ENCODE measurements at regions not wholly inside any gene's neighbourhood (a gene's known extent, or its start where the extent isn't known, plus 50 kb on each side); places are given as distances from the start of the nearest gene placed in this dataset.

GRCh38 chr18:72986103-72986502, 118.3 kb upstream of the NETO1 start:
- no CpG with 5 or more reads among the region's 1 CpG for WGBS (ENCODE audit: extremely low coverage, insufficient coverage, insufficient read length)
- no peaks in the 10 kb centered on the region for H3K27me3 ChIP-seq (ENCODE audit: insufficient read depth, low read length)

GRCh38 chr18:72985686-72986085, 117.9 kb upstream of the NETO1 start:
- no peak overlapping the region for H2AFZ ChIP-seq (ENCODE audit: insufficient read depth, low read length, poor library complexity)
- H4K91ac ChIP-seq (ENCODE audit: low read depth, low read length), result no peak overlapping the region
- H2BK5ac ChIP-seq (ENCODE audit: low read depth, low read length, poor library complexity), result no peak overlapping the region
- H3K27ac ChIP-seq (ENCODE audit: low read depth, low read length), result no peak overlapping the region
- H2BK12ac ChIP-seq (ENCODE audit: low read length), result no peak overlapping the region
- no peaks in the 10 kb centered on the region for H3K79me1 ChIP-seq (ENCODE audit: low read length)
- H3K36me3 ChIP-seq (ENCODE audit: control insufficient read depth in 1 of 2, insufficient read depth in 2 of 2, low read length in 2 of 2), result no peaks in the 10 kb centered on the region
- no peak overlapping the region for H3K14ac ChIP-seq (ENCODE audit: low read length)
- no peak overlapping the region for H3K4ac ChIP-seq (ENCODE audit: low read depth, low read length)
- H3K27me3 ChIP-seq (ENCODE audit: insufficient read depth, low read length), result no peaks in the 10 kb centered on the region
- no peak overlapping the region for H2AK5ac ChIP-seq (ENCODE audit: low read length)
- H3K9me3 ChIP-seq (ENCODE audit: insufficient read depth, low read depth, low read length), result no peaks in the 10 kb centered on the region
- H4K12ac ChIP-seq (ENCODE audit: low read depth, low read length), result no peak overlapping the region
- no peak overlapping the region for H3K18ac ChIP-seq (ENCODE audit: low read length)
- WGBS (ENCODE audit: extremely low coverage, insufficient coverage, insufficient read length), result no CpG with 5 or more reads among the region's 2 CpGs
- H2BK120ac ChIP-seq (ENCODE audit: insufficient read depth, low read length, poor library complexity), result no peak overlapping the region
- no peak overlapping the region for H3K23ac ChIP-seq (ENCODE audit: low read length)
- no peak overlapping the region for H4K8ac ChIP-seq (ENCODE audit: low read depth, low read length)
- no peaks in the 10 kb centered on the region for H3K4me1 ChIP-seq (ENCODE audit: control insufficient read depth in 1 of 2, insufficient read depth in 2 of 2, low read length in 2 of 2)
- DNase-seq, result no peak
- H3K4me2 ChIP-seq (ENCODE audit: low read length), result no peak overlapping the region
- H3K4me3 ChIP-seq (ENCODE audit: low read depth, low read length), result no peak overlapping the region
- H3K9ac ChIP-seq (ENCODE audit: low read length), result no peak overlapping the region
- no peaks in the 10 kb centered on the region for H3K79me2 ChIP-seq (ENCODE audit: control insufficient read depth, insufficient read depth, low read length, poor library complexity)

More at GRCh38 chr18:72986103-72986502, 118.3 kb upstream of the NETO1 start:
- H2BK12ac ChIP-seq (ENCODE audit: low read length), result no peak overlapping the region
- no peak overlapping the region for H2AK5ac ChIP-seq (ENCODE audit: low read length)
- H3K27ac ChIP-seq (ENCODE audit: low read depth, low read length), result no peak overlapping the region
- H2BK5ac ChIP-seq (ENCODE audit: low read depth, low read length, poor library complexity), result no peak overlapping the region
- H4K91ac ChIP-seq (ENCODE audit: low read depth, low read length), result no peak overlapping the region
- H3K9me3 ChIP-seq (ENCODE audit: insufficient read depth, low read depth, low read length), result no peaks in the 10 kb centered on the region
- H2AFZ ChIP-seq (ENCODE audit: insufficient read depth, low read length, poor library complexity), result no peak overlapping the region
- H2BK120ac ChIP-seq (ENCODE audit: insufficient read depth, low read length, poor library complexity), result no peak overlapping the region
- H3K14ac ChIP-seq (ENCODE audit: low read length), result no peak overlapping the region
- no peak overlapping the region for H3K9ac ChIP-seq (ENCODE audit: low read length)
- H3K4me3 ChIP-seq (ENCODE audit: low read depth, low read length), result no peak overlapping the region
- H4K12ac ChIP-seq (ENCODE audit: low read depth, low read length), result no peak overlapping the region
- no peaks in the 10 kb centered on the region for H3K79me1 ChIP-seq (ENCODE audit: low read length)
- no peaks in the 10 kb centered on the region for H3K36me3 ChIP-seq (ENCODE audit: control insufficient read depth in 1 of 2, insufficient read depth in 2 of 2, low read length in 2 of 2)
- H3K4me2 ChIP-seq (ENCODE audit: low read length), result no peak overlapping the region
- H3K79me2 ChIP-seq (ENCODE audit: control insufficient read depth, insufficient read depth, low read length, poor library complexity), result no peaks in the 10 kb centered on the region
- H4K8ac ChIP-seq (ENCODE audit: low read depth, low read length), result no peak overlapping the region
- no peak overlapping the region for H3K23ac ChIP-seq (ENCODE audit: low read length)
- H3K18ac ChIP-seq (ENCODE audit: low read length), result no peak overlapping the region
- no peak for DNase-seq
- no peak overlapping the region for H3K4ac ChIP-seq (ENCODE audit: low read depth, low read length)
- no peaks in the 10 kb centered on the region for H3K4me1 ChIP-seq (ENCODE audit: control insufficient read depth in 1 of 2, insufficient read depth in 2 of 2, low read length in 2 of 2)

GRCh38 chr18:72984290-72984689, 116.5 kb upstream of the NETO1 start:
- no peaks in the 10 kb centered on the region for H3K36me3 ChIP-seq (ENCODE audit: control insufficient read depth in 1 of 2, insufficient read depth in 2 of 2, low read length in 2 of 2)
- no peak overlapping the region for H2BK12ac ChIP-seq (ENCODE audit: low read length)
- H2AK5ac ChIP-seq (ENCODE audit: low read length), result no peak overlapping the region
- H3K9ac ChIP-seq (ENCODE audit: low read length), result no peak overlapping the region
- H3K14ac ChIP-seq (ENCODE audit: low read length), result no peak overlapping the region
- no peak overlapping the region for H4K12ac ChIP-seq (ENCODE audit: low read depth, low read length)
- no peak overlapping the region for H3K4ac ChIP-seq (ENCODE audit: low read depth, low read length)
- WGBS (ENCODE audit: extremely low coverage, insufficient coverage, insufficient read length), result no CpG with 5 or more reads among the region's 2 CpGs
- no peaks in the 10 kb centered on the region for H3K9me3 ChIP-seq (ENCODE audit: insufficient read depth, low read depth, low read length)
- no peak overlapping the region for H2BK5ac ChIP-seq (ENCODE audit: low read depth, low read length, poor library complexity)
- H3K27ac ChIP-seq (ENCODE audit: low read depth, low read length), result no peak overlapping the region
- H3K23ac ChIP-seq (ENCODE audit: low read length), result no peak overlapping the region
- no peaks in the 10 kb centered on the region for H3K4me1 ChIP-seq (ENCODE audit: control insufficient read depth in 1 of 2, insufficient read depth in 2 of 2, low read length in 2 of 2)
- H2AFZ ChIP-seq (ENCODE audit: insufficient read depth, low read length, poor library complexity), result no peak overlapping the region
- H4K8ac ChIP-seq (ENCODE audit: low read depth, low read length), result no peak overlapping the region
- no peak for DNase-seq
- H3K79me2 ChIP-seq (ENCODE audit: control insufficient read depth, insufficient read depth, low read length, poor library complexity), result no peaks in the 10 kb centered on the region
- no peak overlapping the region for H4K91ac ChIP-seq (ENCODE audit: low read depth, low read length)
- no peaks in the 10 kb centered on the region for H3K79me1 ChIP-seq (ENCODE audit: low read length)
- H3K4me3 ChIP-seq (ENCODE audit: low read depth, low read length), result no peak overlapping the region
- no peak overlapping the region for H3K18ac ChIP-seq (ENCODE audit: low read length)
- H3K4me2 ChIP-seq (ENCODE audit: low read length), result no peak overlapping the region
- no peaks in the 10 kb centered on the region for H3K27me3 ChIP-seq (ENCODE audit: insufficient read depth, low read length)
- no peak overlapping the region for H2BK120ac ChIP-seq (ENCODE audit: insufficient read depth, low read length, poor library complexity)

- no peaks in the 10 kb centered on the region for H3K79me1 ChIP-seq (ENCODE audit: low read length)
- no CpG with 5 or more reads among the region's 2 CpGs for WGBS (ENCODE audit: extremely low coverage, insufficient coverage, insufficient read length)
- no peak for DNase-seq
These were observed 106.1 kb upstream of the NETO1 start for GRCh38 chr18:72973841-72974240.

More at GRCh38 chr18:72973841-72974240, 106.1 kb upstream of the NETO1 start:
- Histone ChIP-seq H3K4me1 (ENCODE audit: control insufficient read depth in 1 of 2, insufficient read depth in 2 of 2, low read length in 2 of 2) (no peaks in the 10 kb centered on the region), H3K9me3 (ENCODE audit: insufficient read depth, low read depth, low read length) (no peaks in the 10 kb centered on the region), H3K9ac (ENCODE audit: low read length) (no peak overlapping the region), H4K8ac (ENCODE audit: low read depth, low read length) (no peak overlapping the region), H2AK5ac (ENCODE audit: low read length) (no peak overlapping the region), H2BK5ac (ENCODE audit: low read depth, low read length, poor library complexity) (no peak overlapping the region), H4K12ac (ENCODE audit: low read depth, low read length) (no peak overlapping the region), H3K4me2 (ENCODE audit: low read length) (no peak overlapping the region), H4K91ac (ENCODE audit: low read depth, low read length) (no peak overlapping the region), H2AFZ (ENCODE audit: insufficient read depth, low read length, poor library complexity) (no peak overlapping the region), H3K27me3 (ENCODE audit: insufficient read depth, low read length) (no peaks in the 10 kb centered on the region), H3K4me3 (ENCODE audit: low read depth, low read length) (no peak overlapping the region), H3K4ac (ENCODE audit: low read depth, low read length) (no peak overlapping the region), H3K27ac (ENCODE audit: low read depth, low read length) (no peak overlapping the region), H3K36me3 (ENCODE audit: control insufficient read depth in 1 of 2, insufficient read depth in 2 of 2, low read length in 2 of 2) (no peaks in the 10 kb centered on the region), H3K79me2 (ENCODE audit: control insufficient read depth, insufficient read depth, low read length, poor library complexity) (no peaks in the 10 kb centered on the region), H2BK120ac (ENCODE audit: insufficient read depth, low read length, poor library complexity) (no peak overlapping the region), H3K23ac (ENCODE audit: low read length) (no peak overlapping the region), H3K18ac (ENCODE audit: low read length) (no peak overlapping the region), H2BK12ac (ENCODE audit: low read length) (no peak overlapping the region), H3K14ac (ENCODE audit: low read length) (no peak overlapping the region)

Measured in trophoblast cell (in vitro differentiated cells and primary cell).